NCI-H2081 (cell line): ENCODE measurements at regions not wholly inside any gene's neighbourhood (a gene's known extent, or its start where the extent isn't known, plus 50 kb on each side); places are given as distances from the start of the nearest gene placed in this dataset.

ENCODE experiments used
- DNase-seq, 2 experiments: peaks; one replicate each; lab custom pipeline; 2025; lab: John Stamatoyannopoulos, UW

GRCh38 chr1:37391211-37392011, 83.0 kb upstream of the ZC3H12A start:
- DNase-seq: peak; percentile 99 to 100

GRCh38 chr1:37392051-37392450, 82.3 kb upstream of the ZC3H12A start:
- peak; percentile 72 to 78 for DNase-seq

GRCh38 chr1:37393173-37394120, 80.9 kb upstream of the ZC3H12A start:
- DNase-seq: peak; percentile 14 to 70

- peak in 1 of 2 experiments; percentile 22 for DNase-seq
These were observed 79.6 kb upstream of the ZC3H12A start for GRCh38 chr1:37394574-37395464.

- DNase-seq: no peak
These were observed 76.3 kb upstream of the ZC3H12A start for GRCh38 chr1:37398096-37398495.

GRCh38 chr1:37399205-37399604, 75.2 kb upstream of the ZC3H12A start:
- DNase-seq: peak; percentile 60 to 82

GRCh38 chr1:37399830-37400464, 74.4 kb upstream of the ZC3H12A start:
- no peak for DNase-seq

GRCh38 chr1:37400466-37401225, 73.7 kb upstream of the ZC3H12A start:
- no peak for DNase-seq

GRCh38 chr1:37403166-37403565, 71.2 kb upstream of the ZC3H12A start:
- no peak for DNase-seq

- DNase-seq: no peak
These were observed 69.7 kb upstream of the ZC3H12A start for GRCh38 chr1:37404711-37405110.

GRCh38 chr1:37410105-37410504, 64.3 kb upstream of the ZC3H12A start:
- no peak for DNase-seq

- no peak for DNase-seq
These were observed 63.6 kb upstream of the ZC3H12A start for GRCh38 chr1:37410815-37411214.

GRCh38 chr1:37415611-37416244, 58.7 kb upstream of the ZC3H12A start:
- no peak for DNase-seq

- DNase-seq: no peak
These were observed 53.9 kb upstream of the ZC3H12A start for GRCh38 chr1:37420456-37420855.

GRCh38 chr1:37423810-37424209, 50.6 kb upstream of the ZC3H12A start:
- no peak for DNase-seq

- no peak for DNase-seq
These were observed 49.9 kb upstream of the ZC3H12A start for GRCh38 chr1:37424523-37424922.
